Lower leg skin (tissue), 4 donors: ENCODE measurements at regions not wholly inside any gene's neighbourhood (a gene's known extent, or its start where the extent isn't known, plus 50 kb on each side); places are given as distances from the start of the nearest gene placed in this dataset.

Experiments used
- DNase-seq, 2 donors: peaks; one replicate each; pipeline ENCODE4 v3.0.0-alpha.2; 2019; ENCODE audit warnings: low spot score in 2 of 2
- H3K4me3 ChIP-seq: fragments of 200-600 bp; sonication (generic); 2 replicates; pipeline ENCODE4 v1.5.1; 2017; ENCODE audit warnings: mild to moderate bottlenecking, low read depth; ENCODE audit not compliant: poor library complexity, severe bottlenecking
- CTCF ChIP-seq, 3 donors: fragments of 450-650 bp; IDR thresholded peaks; one replicate each; pipeline ENCODE4 v1.5.1; 2016; ENCODE audit warnings: antibody characterized with exemption in 3 of 3, mild to moderate bottlenecking in 3 of 3, moderate library complexity in 2 of 3
- POLR2A ChIP-seq, 2 donors: fragments of 450-650 bp; IDR thresholded peaks; one replicate each; pipeline ENCODE4 v1.6.1; 2016 to 2017; ENCODE audit warnings: antibody characterized with exemption in 2 of 2, mild to moderate bottlenecking in 1 of 2, moderate library complexity in 1 of 2
- WGBS, 2 donors: methylation state at CpG; one replicate each; pipeline ENCODE4 v1.1.5; 2018; 5-methylcytosine and 5-hydroxymethylcytosine counted together
- intact Hi-C: fragments of 100-400 bp; cut with DNase I; formaldehyde crosslinking; loops from one replicate; pipeline ENCODE4 v1.15.0; 2023; ENCODE audit warnings: low total_unique reads

- WGBS, 2 donors, result 77 to 79% methylated on average over 8 of the region's 8 CpGs
- TF ChIP-seq CTCF (IDR thresholded peaks at IDR 0.05) (no peak), POLR2A (IDR thresholded peaks at IDR 0.05) (no peak)
- peak in 1 of 2 donors; percentile 68 for DNase-seq
- intact Hi-C loops, result no loop called here
- no peak overlapping the region for H3K4me3 ChIP-seq
Observed at GRCh38 chr10:78436706-78437406, 403.2 kb downstream of the RPS24 start.

GRCh38 chr10:78437407-78437768 lies 403.7 kb downstream of the RPS24 start:
- H3K4me3 ChIP-seq, result no peak overlapping the region
- 88 to 92% methylated on average over 5 of the region's 5 CpGs for WGBS, 2 donors
- TF ChIP-seq POLR2A (IDR thresholded peaks at IDR 0.05) (no peak), CTCF (IDR thresholded peaks at IDR 0.05) (no peak)
- intact Hi-C loops, result no loop called here
- peak in 1 of 2 donors; percentile 39 for DNase-seq

- no peak overlapping the region for H3K4me3 ChIP-seq
- DNase-seq, result peak in 1 of 2 donors; percentile 68
- intact Hi-C loops, result no loop called here
- TF ChIP-seq CTCF (IDR thresholded peaks at IDR 0.05), result no peak
- no peak for TF ChIP-seq POLR2A (IDR thresholded peaks at IDR 0.05)
- WGBS, 2 donors, result 71 to 72% methylated on average over 9 of the region's 9 CpGs
Observed at GRCh38 chr10:78437998-78438906, 404.6 kb downstream of the RPS24 start.

- peak in 1 of 2 donors; percentile 71 for DNase-seq
- 89% methylated on average over 12 of the region's 12 CpGs for WGBS, 2 donors
- TF ChIP-seq POLR2A (IDR thresholded peaks at IDR 0.05), result no peak
- TF ChIP-seq CTCF (IDR thresholded peaks at IDR 0.05), result no peak
- intact Hi-C loops, result no loop called here
- H3K4me3 ChIP-seq, result no peak overlapping the region
Observed at GRCh38 chr10:78438907-78439809, 405.5 kb downstream of the RPS24 start.

- H3K4me3 ChIP-seq, result no peak overlapping the region
- 87 to 93% methylated on average over 4 of the region's 4 CpGs for WGBS, 2 donors
- intact Hi-C loops, result no loop called here
- no peak for TF ChIP-seq POLR2A (IDR thresholded peaks at IDR 0.05)
- no peak for TF ChIP-seq CTCF (IDR thresholded peaks at IDR 0.05)
- DNase-seq, result no peak
Observed at GRCh38 chr10:78441010-78441409, 407.3 kb downstream of the RPS24 start.
